ENCODE measurements at regions not wholly inside any gene's neighbourhood (a gene's known extent, or its start where the extent isn't known, plus 50 kb on each side); places are given as distances from the start of the nearest gene placed in this dataset.

DNA sequence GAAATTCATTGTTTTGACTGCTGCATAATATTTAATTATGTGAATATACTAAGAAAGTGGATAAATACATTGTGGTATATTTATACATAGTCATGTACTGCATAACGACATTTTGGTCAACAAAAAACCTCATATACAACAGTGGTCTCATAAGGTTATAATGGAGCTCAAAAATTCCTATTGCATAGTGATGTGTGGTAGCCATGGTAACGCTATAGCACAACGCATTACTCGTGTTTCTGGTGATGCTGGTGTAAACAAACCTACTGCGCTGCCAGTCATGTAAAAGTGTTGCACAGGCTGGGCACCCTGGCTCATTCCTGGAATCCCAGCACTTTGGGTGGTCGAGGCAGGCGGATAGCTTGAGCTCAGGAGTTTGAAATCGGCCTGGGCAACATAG is 52.6 kb upstream of the NHLH2 start:
- Histone ChIP-seq H3K9me2 (ENCODE audit: insufficient read depth) (no peaks in the 10 kb centered on the region), H4K20me1 (ENCODE audit: insufficient read depth) (no peaks in the 10 kb centered on the region), H3K4me1 (ENCODE audit: control insufficient read depth in 1 of 2, insufficient read depth in 2 of 2, low read length in 2 of 2) (no peaks in the 10 kb centered on the region), H3K27me3 (ENCODE audit: insufficient read depth, low read length) (no peaks in the 10 kb centered on the region), H3K4me2 (ENCODE audit: low read length) (no peak overlapping the region), H3K79me2 (ENCODE audit: insufficient read depth, low read length) (no peaks in the 10 kb centered on the region), H2AFZ (ENCODE audit: low read depth, low read length, poor library complexity, severe bottlenecking) (no peak overlapping the region), H3K4me3 (replicated peaks in 1 of 2; ENCODE audit: low read depth in 1 of 2, low read length in 2 of 2) (no peak overlapping the region), H3K9me3 (ENCODE audit: control insufficient read depth in 1 of 2, insufficient read depth in 1 of 2, low read depth in 1 of 2, low read length in 2 of 2) (no peaks in the 10 kb centered on the region), H3K27ac (ENCODE audit: low read depth, low read length) (no peak overlapping the region), H3K36me3 (ENCODE audit: control insufficient read depth in 1 of 2, insufficient read depth in 2 of 2, low read length in 2 of 2) (no peaks in the 10 kb centered on the region), H3K9ac (ENCODE audit: low read length) (no peak overlapping the region)
- DNase-seq (ENCODE audit: low read depth, low spot score) (no peak), ATAC-seq (no peak)
- ChIA-PET RAD21 (ENCODE audit: low non-redundant PET in 1 of 2, low total read pairs in 2 of 2, uncharacterized antibody in 2 of 2, unreplicated experiment in 2 of 2) (no interaction called here), POLR2A (no interaction called here), CTCF (no interaction called here)
- BruUV-seq (replicated peaks), result no TSS peak
- intact Hi-C loops (cut with micrococcal nuclease), result no loop called here
- no peak for TF ChIP-seq RAD21 (IDR thresholded peaks at IDR 0.05; ENCODE audit: low read depth)
- TF ChIP-seq CBX3 (IDR thresholded peaks at IDR 0.05; ENCODE audit: low read depth), result no peak
- TF ChIP-seq ELF1 (IDR thresholded peaks at IDR 0.05; ENCODE audit: borderline replicate concordance, low read depth), result no peak
- no peak for TF ChIP-seq ZNF274 (IDR thresholded peaks at IDR 0.05; ENCODE audit: low read depth, low read length)
- TF ChIP-seq ZFX (IDR thresholded peaks at IDR 0.05), result no peak
- no peak for TF ChIP-seq POLR2A (IDR thresholded peaks at IDR 0.05; ENCODE audit: borderline replicate concordance, extremely low read depth, insufficient read depth, insufficient read length)
- no peak for TF ChIP-seq EZH2 (IDR thresholded peaks at IDR 0.05)
- TF ChIP-seq YY1 (IDR thresholded peaks at IDR 0.05; ENCODE audit: extremely low read depth, insufficient replicate concordance, low read depth, low read length), result no peak
- TF ChIP-seq CEBPB (IDR thresholded peaks at IDR 0.05; ENCODE audit: low read depth), result no peak
- TF ChIP-seq JUND (IDR thresholded peaks at IDR 0.05), result no peak
- no peak for TF ChIP-seq TCF7L2 (IDR thresholded peaks at IDR 0.05; ENCODE audit: borderline replicate concordance, extremely low read depth, insufficient read depth, insufficient read length)
- TF ChIP-seq EZH2phosphoT487 (IDR thresholded peaks at IDR 0.05; ENCODE audit: borderline replicate concordance), result no peak
- TF ChIP-seq, protein P1, sequence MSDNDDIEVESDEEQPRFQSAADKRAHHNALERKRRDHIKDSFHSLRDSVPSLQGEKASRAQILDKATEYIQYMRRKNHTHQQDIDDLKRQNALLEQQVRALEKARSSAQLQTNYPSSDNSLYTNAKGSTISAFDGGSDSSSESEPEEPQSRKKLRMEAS (IDR thresholded peaks at IDR 0.05), result no peak
- TF ChIP-seq FOSL1 (IDR thresholded peaks at IDR 0.05; ENCODE audit: low read depth), result no peak
- TF ChIP-seq SP1 (IDR thresholded peaks at IDR 0.05; ENCODE audit: low read depth), result no peak
- no peak for TF ChIP-seq EGR1 (IDR thresholded peaks at IDR 0.05; ENCODE audit: low read depth)
- TF ChIP-seq, protein P2, sequence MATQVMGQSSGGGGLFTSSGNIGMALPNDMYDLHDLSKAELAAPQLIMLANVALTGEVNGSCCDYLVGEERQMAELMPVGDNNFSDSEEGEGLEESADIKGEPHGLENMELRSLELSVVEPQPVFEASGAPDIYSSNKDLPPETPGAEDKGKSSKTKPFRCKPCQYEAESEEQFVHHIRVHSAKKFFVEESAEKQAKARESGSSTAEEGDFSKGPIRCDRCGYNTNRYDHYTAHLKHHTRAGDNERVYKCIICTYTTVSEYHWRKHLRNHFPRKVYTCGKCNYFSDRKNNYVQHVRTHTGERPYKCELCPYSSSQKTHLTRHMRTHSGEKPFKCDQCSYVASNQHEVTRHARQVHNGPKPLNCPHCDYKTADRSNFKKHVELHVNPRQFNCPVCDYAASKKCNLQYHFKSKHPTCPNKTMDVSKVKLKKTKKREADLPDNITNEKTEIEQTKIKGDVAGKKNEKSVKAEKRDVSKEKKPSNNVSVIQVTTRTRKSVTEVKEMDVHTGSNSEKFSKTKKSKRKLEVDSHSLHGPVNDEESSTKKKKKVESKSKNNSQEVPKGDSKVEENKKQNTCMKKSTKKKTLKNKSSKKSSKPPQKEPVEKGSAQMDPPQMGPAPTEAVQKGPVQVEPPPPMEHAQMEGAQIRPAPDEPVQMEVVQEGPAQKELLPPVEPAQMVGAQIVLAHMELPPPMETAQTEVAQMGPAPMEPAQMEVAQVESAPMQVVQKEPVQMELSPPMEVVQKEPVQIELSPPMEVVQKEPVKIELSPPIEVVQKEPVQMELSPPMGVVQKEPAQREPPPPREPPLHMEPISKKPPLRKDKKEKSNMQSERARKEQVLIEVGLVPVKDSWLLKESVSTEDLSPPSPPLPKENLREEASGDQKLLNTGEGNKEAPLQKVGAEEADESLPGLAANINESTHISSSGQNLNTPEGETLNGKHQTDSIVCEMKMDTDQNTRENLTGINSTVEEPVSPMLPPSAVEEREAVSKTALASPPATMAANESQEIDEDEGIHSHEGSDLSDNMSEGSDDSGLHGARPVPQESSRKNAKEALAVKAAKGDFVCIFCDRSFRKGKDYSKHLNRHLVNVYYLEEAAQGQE (IDR thresholded peaks at IDR 0.05; ENCODE audit: low read depth), result no peak
